ENCODE measurements at regions not wholly inside any gene's neighbourhood (a gene's known extent, or its start where the extent isn't known, plus 50 kb on each side); places are given as distances from the start of the nearest gene placed in this dataset.
A peak's percentile ranks its signal among the peaks of the same experiment; 100 is the strongest.

GRCh38 chr20:9919271-9920014, 80.6 kb upstream of the PAK5 start (continued):
- TF ChIP-seq JUNB (IDR thresholded peaks at IDR 0.05; ENCODE audit: unreplicated experiment) (no peak), ZNF114 (CRISPR knock-in tag; IDR thresholded peaks at IDR 0.05) (no peak), CTCF (conservative IDR thresholded peaks at IDR 0.05; ENCODE audit: low read depth in 2 of 2) (no peak), EZH2phosphoT487 (IDR thresholded peaks at IDR 0.05; ENCODE audit: unreplicated experiment) (no peak), ZNF331 (CRISPR knock-in tag; IDR thresholded peaks at IDR 0.05; ENCODE audit: low read depth) (no peak), POLR2AphosphoS5 (IDR thresholded peaks at IDR 0.05; ENCODE audit: low read depth) (no peak), ETS1 (IDR thresholded peaks at IDR 0.05) (no peak), STAT1 (IDR thresholded peaks at IDR 0.05; ENCODE audit: unreplicated experiment) (no peak), NANOG (IDR thresholded peaks at IDR 0.05; ENCODE audit: borderline replicate concordance) (no peak)

GRCh38 chr20:9918348-9918747, 79.5 kb upstream of the PAK5 start:
- H3K4me1 Mint-ChIP-seq = no peaks in the 10 kb centered on the region
- Histone ChIP-seq H2AFZ (no peak overlapping the region; the same call in 1 of the 2 replicates), H3K4me2 (no peak overlapping the region), H3K4me3 (no peak overlapping the region), H3K27me3 (ENCODE audit: insufficient read depth) (no peaks in the 10 kb centered on the region), H3F3A (replicated peaks; ENCODE audit: low read depth) (no peaks in the 10 kb centered on the region), H3K9me2 (ENCODE audit: insufficient read depth) (no peaks in the 10 kb centered on the region), H3K27ac (ENCODE audit: low read depth) (no peak overlapping the region), H4K20me1 (replicated peaks; ENCODE audit: insufficient read depth) (no peaks in the 10 kb centered on the region), H3K79me2 (replicated peaks; ENCODE audit: insufficient read depth) (no peaks in the 10 kb centered on the region), H3K4me1 (ENCODE audit: insufficient read depth) (no peaks in the 10 kb centered on the region), H3K36me3 (ENCODE audit: insufficient read depth) (no peaks in the 10 kb centered on the region)
- ATAC-seq (no peak), DNase-seq (ENCODE audit: low spot score) (no peak)
- no peaks in the 10 kb centered on the region for H3K36me3 Mint-ChIP-seq (ENCODE audit: low read depth)
- H3K27ac Mint-ChIP-seq = 0 out of 2 replicates have a peak overlapping the region, but pooled peaks have one; percentile 25
- no peak overlapping the region for H3K4me3 Mint-ChIP-seq
- H3K9me3 Mint-ChIP-seq = no peaks in the 10 kb centered on the region
- no peaks in the 10 kb centered on the region for H3K27me3 Mint-ChIP-seq (ENCODE audit: insufficient read depth, low read depth, poor library complexity)
- TF ChIP-seq NANOG (IDR thresholded peaks at IDR 0.05; ENCODE audit: borderline replicate concordance) (no peak), JUNB (IDR thresholded peaks at IDR 0.05; ENCODE audit: unreplicated experiment) (no peak), CREB1 (CRISPR knock-in tag; IDR thresholded peaks at IDR 0.05; ENCODE audit: low read depth) (no peak), CTCF (conservative IDR thresholded peaks at IDR 0.05; ENCODE audit: low read depth in 2 of 2) (no peak), ZNF114 (CRISPR knock-in tag; IDR thresholded peaks at IDR 0.05) (no peak), ZNF462 (CRISPR knock-in tag; IDR thresholded peaks at IDR 0.05) (no peak), ZNF331 (CRISPR knock-in tag; IDR thresholded peaks at IDR 0.05; ENCODE audit: low read depth) (no peak)
